HepG2 (cell line): ENCODE measurements at regions not wholly inside any gene's neighbourhood (a gene's known extent, or its start where the extent isn't known, plus 50 kb on each side); places are given as distances from the start of the nearest gene placed in this dataset.

ENCODE experiments used
- ATAC-seq: fragments of 200-7000 bp; cut with Tn5 transposase; 3 replicates; pipeline ENCODE4 v1.9.1; 2020; ENCODE audit warnings: mild to moderate bottlenecking, moderate library complexity
- BruUV-seq: library from RNA; stranded (reverse); fragments of 400-500 nt; replicated peaks from 2 replicates; lab custom pipeline; 2021; lab: Mats Ljungman, UMichigan
- CTCF ChIA-PET: fragments of 300-600 bp; formaldehyde crosslinking; extraction: SDS; loops from one replicate; lab custom pipeline; 2021; ENCODE audit warnings: low total read pairs, inconsistent platforms, low intra/inter-chr PET ratio; lab: Yijun Ruan, JAX
- POLR2A ChIA-PET: fragments of 350-600 bp; sonication (Branson Sonifier 250); formaldehyde crosslinking; loops from one replicate; lab custom pipeline; 2020; ENCODE audit warnings: antibody characterized with exemption, inconsistent platforms; lab: Yijun Ruan, JAX
- DNase-seq: peaks from one replicate; pipeline ENCODE4 v3.0.0-alpha.2; 2015; ENCODE audit warnings: low spot score
- FAIRE-seq: peaks from 3 replicates; lab custom pipeline; 2011; peaks lifted over from hg19 to GRCh38; lab: Jason Lieb, UNC
- H2AFZ ChIP-seq: one replicate; pipeline ENCODE4 v1.6.1; 2011; ENCODE audit warnings: low read length, inconsistent platforms
- H3K27ac ChIP-seq: fragments of 300-600 bp; 3 replicates; pipeline ENCODE4 v1.8.0; 2011; ENCODE audit warnings: mixed run types, mild to moderate bottlenecking, mixed read lengths, low read length, inconsistent platforms; ENCODE audit not compliant: insufficient read depth; ENCODE audit errors: extremely low read length
- H3K27me3 ChIP-seq, 2 experiments: fragments of 200-600 bp in 1 of 2; 2 replicates in 1 of 2; 3 replicates in 1 of 2; pipeline versions ENCODE4 v1.6.0 to v1.8.0; 2011; ENCODE audit warnings: low read length in 2 of 2, mild to moderate bottlenecking in 2 of 2, moderate library complexity in 2 of 2, inconsistent platforms in 1 of 2; ENCODE audit not compliant: insufficient read depth in 2 of 2, control insufficient read depth in 1 of 2
- H3K36me3 ChIP-seq, 2 experiments: fragments of 200-600 bp in 1 of 2; replicated peaks in 1 of 2; 2 replicates in 1 of 2; 3 replicates in 1 of 2; pipeline versions ENCODE4 v1.5.1 to v1.8.0; 2011; ENCODE audit warnings: low read length in 2 of 2, inconsistent platforms in 1 of 2; ENCODE audit not compliant: insufficient read depth in 2 of 2, control insufficient read depth in 1 of 2
- H3K4me1 ChIP-seq: 2 replicates; pipeline ENCODE4 v1.5.1; 2012; ENCODE audit warnings: low read length, inconsistent platforms; ENCODE audit not compliant: insufficient read depth
- H3K4me2 ChIP-seq: 2 replicates; pipeline ENCODE4 v1.6.0; 2011; ENCODE audit warnings: low read depth, low read length, inconsistent platforms
- H3K4me3 ChIP-seq, 3 experiments: fragments of 200-600 bp in 1 of 3; sonication (generic), shearing (Covaris generic) in 1 of 3; replicated peaks in 1 of 3; 2 replicates each; pipeline ENCODE4 v1.5.1; 2011 to 2016; ENCODE audit warnings: low read length in 3 of 3, inconsistent platforms in 2 of 3, low read depth in 2 of 3, mild to moderate bottlenecking in 2 of 3, control low read depth in 1 of 3, mixed read lengths in 1 of 3; ENCODE audit not compliant: insufficient read depth in 1 of 3
- H3K79me2 ChIP-seq: one replicate; pipeline ENCODE4 v1.6.1; 2011; ENCODE audit warnings: low read length, inconsistent platforms; ENCODE audit not compliant: insufficient read depth
- H3K9ac ChIP-seq: 2 replicates; pipeline ENCODE4 v1.6.0; 2011; ENCODE audit warnings: mild to moderate bottlenecking, low read depth, low read length, inconsistent platforms; ENCODE audit not compliant: insufficient read depth
- H3K9me3 ChIP-seq: 2 replicates; pipeline ENCODE4 v1.5.1; 2012; ENCODE audit warnings: mild to moderate bottlenecking, low read length
- H4K20me1 ChIP-seq: 2 replicates; pipeline ENCODE4 v1.6.0; 2011; ENCODE audit warnings: inconsistent platforms, mild to moderate bottlenecking, low read length, moderate library complexity; ENCODE audit not compliant: insufficient read depth
- CEBPG ChIP-seq: IDR thresholded peaks from 2 replicates; pipeline ENCODE4 v1.6.1; 2016
- IKZF4 ChIP-seq: sonication (generic); formaldehyde crosslinking; IDR thresholded peaks from 2 replicates; pipeline ENCODE4 v1.5.1; 2020; ENCODE audit warnings: borderline replicate concordance, mild to moderate bottlenecking, low read depth, missing genetic modification reagents; ENCODE audit errors: not compliant biosample characterization
- JDP2 ChIP-seq: sonication (generic); formaldehyde crosslinking; IDR thresholded peaks from 2 replicates; pipeline ENCODE4 v1.8.1; 2022; ENCODE audit warnings: missing genetic modification reagents, borderline replicate concordance
- KDM4B ChIP-seq: sonication (generic); formaldehyde crosslinking; IDR thresholded peaks from 2 replicates; pipeline ENCODE4 v1.4.0; 2020; ENCODE audit warnings: missing genetic modification reagents
- NFRKB ChIP-seq: fragments of 450-650 bp; IDR thresholded peaks from 2 replicates; pipeline ENCODE4 v1.6.1; 2017
- NR2F2 ChIP-seq: IDR thresholded peaks from 2 replicates; pipeline ENCODE4 v1.6.1; 2012; ENCODE audit warnings: low read depth, inconsistent platforms, borderline replicate concordance
- RARG ChIP-seq: sonication (generic); formaldehyde crosslinking; IDR thresholded peaks from 2 replicates; pipeline ENCODE4 v1.4.0; 2020; ENCODE audit warnings: low read depth, mild to moderate bottlenecking, missing genetic modification reagents
- RFXAP ChIP-seq: sonication (generic); formaldehyde crosslinking; IDR thresholded peaks from 2 replicates; pipeline ENCODE4 v1.4.0; 2020; ENCODE audit warnings: missing genetic modification reagents, borderline replicate concordance
- SALL1 ChIP-seq: sonication (generic); formaldehyde crosslinking; IDR thresholded peaks from 2 replicates; pipeline ENCODE4 v1.8.0; 2022; ENCODE audit warnings: mild to moderate bottlenecking, missing genetic modification reagents
- SP1 ChIP-seq, 2 experiments: fragments of 450-650 bp in 1 of 2; sonication (generic) in 1 of 2; formaldehyde crosslinking in 1 of 2; IDR thresholded peaks; 2 replicates each; pipeline versions ENCODE4 v1.4.0 to v1.6.1; 2016 to 2020; ENCODE audit warnings: missing genetic modification reagents in 1 of 2
- ZNF326 ChIP-seq: sonication (generic); formaldehyde crosslinking; IDR thresholded peaks from 2 replicates; pipeline ENCODE4 v1.4.0; 2020; ENCODE audit warnings: missing genetic modification reagents, borderline replicate concordance
- ZNF552 ChIP-seq: sonication (generic); formaldehyde crosslinking; IDR thresholded peaks from 2 replicates; pipeline ENCODE4 v1.9.0; 2022; ENCODE audit warnings: missing genetic modification reagents, mild to moderate bottlenecking, borderline replicate concordance
- ZNF644 ChIP-seq: IDR thresholded peaks from 2 replicates; pipeline ENCODE4 v1.6.1; 2016; ENCODE audit warnings: low read depth
- ZNF75D ChIP-seq: sonication (generic); formaldehyde crosslinking; IDR thresholded peaks from 2 replicates; pipeline ENCODE4 v1.8.1; 2023; ENCODE audit warnings: missing genetic modification reagents, mild to moderate bottlenecking, borderline replicate concordance
- ZNF777 ChIP-seq: sonication (generic); formaldehyde crosslinking; IDR thresholded peaks from 2 replicates; pipeline ENCODE4 v1.4.0; 2020; ENCODE audit warnings: missing genetic modification reagents
- ZNF850 ChIP-seq: sonication (generic); formaldehyde crosslinking; conservative IDR thresholded peaks from 2 replicates; pipeline ENCODE4 v1.9.0; 2021; ENCODE audit warnings: mild to moderate bottlenecking, missing genetic modification reagents
- WGBS: methylation state at CpG from one replicate; pipeline ENCODE4 v1.1.6; 2017; ENCODE audit warnings: low lambda C conversion rate; 5-methylcytosine and 5-hydroxymethylcytosine counted together
- in situ Hi-C: cut with HindIII; loops from 2 replicates; pipeline ENCODE4 v1.10.0; 2017; ENCODE audit warnings: low pct_unique_long_range_greater_than_20kb; ENCODE audit not compliant: extremely low pct_ligation_motif_present
- intact Hi-C: fragments of 100-400 bp; cut with micrococcal nuclease; formaldehyde crosslinking; loops from one replicate; pipeline ENCODE4 v1.10.0; 2022; ENCODE audit not compliant: unreplicated experiment
- TF ChIP-seq, protein P1 (sequence below): sonication (generic); formaldehyde crosslinking; IDR thresholded peaks from 2 replicates; pipeline ENCODE4 v1.9.0; 2021; ENCODE audit warnings: missing genetic modification reagents, borderline replicate concordance
- TF ChIP-seq, protein P2 (sequence below): IDR thresholded peaks from 2 replicates; pipeline ENCODE4 v1.6.1; 2012; ENCODE audit warnings: low read length, improper control_type of control experiment
- TF ChIP-seq, protein P3 (sequence below): IDR thresholded peaks from 2 replicates; pipeline ENCODE4 v1.6.1; 2016; ENCODE audit warnings: missing compliant biosample characterization, missing genetic modification reagents, borderline replicate concordance

DNA sequence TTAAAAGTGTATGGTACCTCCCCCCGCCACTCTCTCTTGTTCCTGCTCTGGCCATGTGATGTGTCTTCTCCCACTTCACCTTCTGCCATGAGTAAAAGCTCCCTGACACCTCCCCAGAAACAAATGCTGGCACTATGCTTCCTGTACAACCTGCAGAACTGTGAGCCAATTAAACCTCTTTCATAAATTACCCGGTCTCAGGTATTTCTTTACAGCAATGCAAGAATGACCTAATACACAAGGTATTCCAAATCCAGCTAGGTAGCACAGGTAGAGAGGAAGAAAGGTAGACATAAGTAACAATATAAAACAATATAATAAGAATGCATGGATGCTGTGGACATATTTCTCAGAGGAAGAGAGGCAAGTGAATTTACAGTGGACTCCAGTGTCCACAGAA lies 394.1 kb upstream of the ARID1B start:
- Histone ChIP-seq H3K27ac (no peak overlapping the region), H3K4me1 (no peaks in the 10 kb centered on the region), H3K27me3 (peaks cover 0 to 7% of the 10 kb centered on the region in 2 experiments; a peak in 1 of 5 replicates), H2AFZ (no peak overlapping the region), H3K9me3 (no peaks in the 10 kb centered on the region), H3K4me2 (no peak overlapping the region), H3K79me2 (no peaks in the 10 kb centered on the region), H3K36me3 (no peaks in the 10 kb centered on the region), H4K20me1 (no peaks in the 10 kb centered on the region), H3K4me3 (no peak overlapping the region), H3K9ac (no peak overlapping the region)
- in situ Hi-C loops (no loop called here), intact Hi-C loops (no loop called here)
- DNase-seq = no peak
- WGBS = 0% methylated on average over 2 of the region's 2 CpGs
- FAIRE-seq = no peak
- ATAC-seq = no peak
- TF ChIP-seq IKZF4 (no peak), RFXAP (CRISPR knock-in tag) (no peak), SP1 (IDR thresholded peaks at IDR 0.05) (no peak), SP1 (CRISPR knock-in tag; IDR thresholded peaks at IDR 0.05) (no peak), ZNF75D (CRISPR knock-in tag) (no peak), NFRKB (no peak), JDP2 (no peak), NR2F2 (no peak), RARG (CRISPR knock-in tag) (no peak), SALL1 (CRISPR knock-in tag) (no peak), ZNF552 (CRISPR knock-in tag) (no peak), CEBPG (CRISPR knock-in tag) (no peak), ZNF644 (no peak), ZNF326 (CRISPR knock-in tag) (no peak), ZNF850 (no peak), ZNF777 (CRISPR knock-in tag) (no peak), KDM4B (CRISPR knock-in tag) (no peak)
- TF ChIP-seq, protein P1, sequence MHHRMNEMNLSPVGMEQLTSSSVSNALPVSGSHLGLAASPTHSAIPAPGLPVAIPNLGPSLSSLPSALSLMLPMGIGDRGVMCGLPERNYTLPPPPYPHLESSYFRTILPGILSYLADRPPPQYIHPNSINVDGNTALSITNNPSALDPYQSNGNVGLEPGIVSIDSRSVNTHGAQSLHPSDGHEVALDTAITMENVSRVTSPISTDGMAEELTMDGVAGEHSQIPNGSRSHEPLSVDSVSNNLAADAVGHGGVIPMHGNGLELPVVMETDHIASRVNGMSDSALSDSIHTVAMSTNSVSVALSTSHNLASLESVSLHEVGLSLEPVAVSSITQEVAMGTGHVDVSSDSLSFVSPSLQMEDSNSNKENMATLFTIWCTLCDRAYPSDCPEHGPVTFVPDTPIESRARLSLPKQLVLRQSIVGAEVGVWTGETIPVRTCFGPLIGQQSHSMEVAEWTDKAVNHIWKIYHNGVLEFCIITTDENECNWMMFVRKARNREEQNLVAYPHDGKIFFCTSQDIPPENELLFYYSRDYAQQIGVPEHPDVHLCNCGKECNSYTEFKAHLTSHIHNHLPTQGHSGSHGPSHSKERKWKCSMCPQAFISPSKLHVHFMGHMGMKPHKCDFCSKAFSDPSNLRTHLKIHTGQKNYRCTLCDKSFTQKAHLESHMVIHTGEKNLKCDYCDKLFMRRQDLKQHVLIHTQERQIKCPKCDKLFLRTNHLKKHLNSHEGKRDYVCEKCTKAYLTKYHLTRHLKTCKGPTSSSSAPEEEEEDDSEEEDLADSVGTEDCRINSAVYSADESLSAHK = no peak
- TF ChIP-seq, protein P2, sequence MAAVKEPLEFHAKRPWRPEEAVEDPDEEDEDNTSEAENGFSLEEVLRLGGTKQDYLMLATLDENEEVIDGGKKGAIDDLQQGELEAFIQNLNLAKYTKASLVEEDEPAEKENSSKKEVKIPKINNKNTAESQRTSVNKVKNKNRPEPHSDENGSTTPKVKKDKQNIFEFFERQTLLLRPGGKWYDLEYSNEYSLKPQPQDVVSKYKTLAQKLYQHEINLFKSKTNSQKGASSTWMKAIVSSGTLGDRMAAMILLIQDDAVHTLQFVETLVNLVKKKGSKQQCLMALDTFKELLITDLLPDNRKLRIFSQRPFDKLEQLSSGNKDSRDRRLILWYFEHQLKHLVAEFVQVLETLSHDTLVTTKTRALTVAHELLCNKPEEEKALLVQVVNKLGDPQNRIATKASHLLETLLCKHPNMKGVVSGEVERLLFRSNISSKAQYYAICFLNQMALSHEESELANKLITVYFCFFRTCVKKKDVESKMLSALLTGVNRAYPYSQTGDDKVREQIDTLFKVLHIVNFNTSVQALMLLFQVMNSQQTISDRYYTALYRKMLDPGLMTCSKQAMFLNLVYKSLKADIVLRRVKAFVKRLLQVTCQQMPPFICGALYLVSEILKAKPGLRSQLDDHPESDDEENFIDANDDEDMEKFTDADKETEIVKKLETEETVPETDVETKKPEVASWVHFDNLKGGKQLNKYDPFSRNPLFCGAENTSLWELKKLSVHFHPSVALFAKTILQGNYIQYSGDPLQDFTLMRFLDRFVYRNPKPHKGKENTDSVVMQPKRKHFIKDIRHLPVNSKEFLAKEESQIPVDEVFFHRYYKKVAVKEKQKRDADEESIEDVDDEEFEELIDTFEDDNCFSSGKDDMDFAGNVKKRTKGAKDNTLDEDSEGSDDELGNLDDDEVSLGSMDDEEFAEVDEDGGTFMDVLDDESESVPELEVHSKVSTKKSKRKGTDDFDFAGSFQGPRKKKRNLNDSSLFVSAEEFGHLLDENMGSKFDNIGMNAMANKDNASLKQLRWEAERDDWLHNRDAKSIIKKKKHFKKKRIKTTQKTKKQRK = no peak
- TF ChIP-seq, protein P3, sequence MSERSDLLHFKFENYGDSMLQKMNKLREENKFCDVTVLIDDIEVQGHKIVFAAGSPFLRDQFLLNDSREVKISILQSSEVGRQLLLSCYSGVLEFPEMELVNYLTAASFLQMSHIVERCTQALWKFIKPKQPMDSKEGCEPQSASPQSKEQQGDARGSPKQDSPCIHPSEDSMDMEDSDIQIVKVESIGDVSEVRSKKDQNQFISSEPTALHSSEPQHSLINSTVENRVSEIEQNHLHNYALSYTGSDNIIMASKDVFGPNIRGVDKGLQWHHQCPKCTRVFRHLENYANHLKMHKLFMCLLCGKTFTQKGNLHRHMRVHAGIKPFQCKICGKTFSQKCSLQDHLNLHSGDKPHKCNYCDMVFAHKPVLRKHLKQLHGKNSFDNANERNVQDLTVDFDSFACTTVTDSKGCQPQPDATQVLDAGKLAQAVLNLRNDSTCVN = no peak
- ChIA-PET CTCF (no interaction called here), POLR2A (no interaction called here)
- BruUV-seq = no TSS peak
